NB4 (cell line): ENCODE measurements at regions not wholly inside any gene's neighbourhood (a gene's known extent, or its start where the extent isn't known, plus 50 kb on each side); places are given as distances from the start of the nearest gene placed in this dataset.

ENCODE experiments used
- DNase-seq: peaks from one replicate; pipeline ENCODE4 v3.0.0; 2010; ENCODE audit warnings: low read depth
- H3K4me3 ChIP-seq: one replicate; pipeline ENCODE4 v1.5.1; 2011; ENCODE audit warnings: mild to moderate bottlenecking, low read depth, low read length, moderate library complexity
- CTCF ChIP-seq: IDR thresholded peaks from one replicate; pipeline ENCODE4 v1.5.1; 2012; ENCODE audit warnings: low read depth, low read length
- MAX ChIP-seq: IDR thresholded peaks from 2 replicates; pipeline ENCODE4 v1.6.1; 2011; ENCODE audit warnings: low read depth, low read length
- MYC ChIP-seq: IDR thresholded peaks from 2 replicates; pipeline ENCODE4 v1.6.1; 2011; ENCODE audit warnings: low read depth, low read length
- POLR2A ChIP-seq: IDR thresholded peaks from 2 replicates; pipeline ENCODE4 v1.6.1; 2011; ENCODE audit warnings: mild to moderate bottlenecking; ENCODE audit not compliant: insufficient read length; ENCODE audit errors: extremely low read depth

GRCh38 chr20:41903586-41903985 lies 285.4 kb upstream of the CHD6 start:
- no peak for DNase-seq
- no peak for TF ChIP-seq CTCF
- no peak for TF ChIP-seq MYC
- TF ChIP-seq MAX = no peak
- no peak for TF ChIP-seq POLR2A

GRCh38 chr20:41902346-41902745 lies 284.2 kb upstream of the CHD6 start:
- no peak for DNase-seq
- TF ChIP-seq CTCF (no peak), POLR2A (no peak), MAX (no peak), MYC (no peak)
- H3K4me3 ChIP-seq = no peak overlapping the region

More at GRCh38 chr20:41903586-41903985, 285.4 kb upstream of the CHD6 start:
- no peak overlapping the region for H3K4me3 ChIP-seq

- H3K4me3 ChIP-seq = no peak overlapping the region
- no peak for TF ChIP-seq MYC
- no peak for TF ChIP-seq MAX
- TF ChIP-seq POLR2A = no peak
- no peak for DNase-seq
These were observed 282.1 kb upstream of the CHD6 start for GRCh38 chr20:41900201-41900691.

- no peak overlapping the region for H3K4me3 ChIP-seq
- no peak for TF ChIP-seq POLR2A
- no peak for TF ChIP-seq MYC
- no peak for TF ChIP-seq CTCF
- TF ChIP-seq MAX = no peak
- no peak for DNase-seq
These were observed 279.5 kb upstream of the CHD6 start for GRCh38 chr20:41897708-41898107.

- H3K4me3 ChIP-seq = no peak overlapping the region
- TF ChIP-seq CTCF (no peak), MAX (no peak), MYC (no peak), POLR2A (no peak)
- DNase-seq = no peak
These were observed 277.3 kb upstream of the CHD6 start for GRCh38 chr20:41895241-41896032.

- no peak overlapping the region for H3K4me3 ChIP-seq
- no peak for DNase-seq
- no peak for TF ChIP-seq MAX
- no peak for TF ChIP-seq CTCF
- no peak for TF ChIP-seq POLR2A
- TF ChIP-seq MYC = no peak
These were observed 276.2 kb upstream of the CHD6 start for GRCh38 chr20:41894255-41894963.
